NB4 (cell line): ENCODE measurements at regions not wholly inside any gene's neighbourhood (a gene's known extent, or its start where the extent isn't known, plus 50 kb on each side); places are given as distances from the start of the nearest gene placed in this dataset.

Experiments used
- CTCF ChIP-seq: IDR thresholded peaks from one replicate; pipeline ENCODE4 v1.5.1; 2012; ENCODE audit warnings: low read depth, low read length
- MAX ChIP-seq: IDR thresholded peaks from 2 replicates; pipeline ENCODE4 v1.6.1; 2011; ENCODE audit warnings: low read depth, low read length
- POLR2A ChIP-seq: IDR thresholded peaks from 2 replicates; pipeline ENCODE4 v1.6.1; 2011; ENCODE audit warnings: mild to moderate bottlenecking; ENCODE audit not compliant: insufficient read length; ENCODE audit errors: extremely low read depth

GRCh38 chr17:13321951-13322701, 279.6 kb downstream of the HS3ST3A1 start:
- no peak for TF ChIP-seq CTCF
- TF ChIP-seq MAX, result no peak
- no peak for TF ChIP-seq POLR2A
